IMR-90 (cell line): ENCODE measurements at regions not wholly inside any gene's neighbourhood (a gene's known extent, or its start where the extent isn't known, plus 50 kb on each side); places are given as distances from the start of the nearest gene placed in this dataset.

Experiments used
- ATAC-seq: fragments of 200-7000 bp; cut with Tn5 transposase; 2 replicates; pipeline ENCODE4 v1.9.1; 2020; ENCODE audit warnings: low read depth, mild to moderate bottlenecking, moderate library complexity
- BruUV-seq: library from RNA; stranded (reverse); fragments of 400-500 nt; replicated peaks from 2 replicates; lab custom pipeline; 2021; lab: Mats Ljungman, UMichigan
- CTCF ChIA-PET: fragments of 300-600 bp; formaldehyde crosslinking; extraction: SDS; loops from one replicate; lab custom pipeline; 2021; ENCODE audit warnings: antibody characterized with exemption; lab: Yijun Ruan, JAX
- POLR2A ChIA-PET: fragments of 300-600 bp; sonication (Branson Sonifier 250); formaldehyde crosslinking; loops from one replicate; lab custom pipeline; 2022; ENCODE audit warnings: antibody characterized with exemption; ENCODE audit not compliant: unreplicated experiment; lab: Charles Lee
- DNase-seq: peaks from one replicate; pipeline ENCODE4 v3.0.0; 2013
- H2AFZ ChIP-seq: replicated peaks from 2 replicates; pipeline ENCODE3; 2013; ENCODE audit warnings: low read length, mild to moderate bottlenecking; ENCODE audit not compliant: poor library complexity
- H2AK5ac ChIP-seq: 2 replicates; pipeline ENCODE4 v1.6.1; 2013; ENCODE audit warnings: low read depth, low read length, inconsistent platforms
- H2AK9ac ChIP-seq: replicated peaks from 2 replicates; pipeline ENCODE3; 2013; ENCODE audit warnings: mild to moderate bottlenecking, low read depth, low read length, moderate library complexity; ENCODE audit not compliant: poor library complexity
- H2BK120ac ChIP-seq: 2 replicates; pipeline ENCODE4 v1.6.1; 2013; ENCODE audit warnings: low read depth, low read length, inconsistent platforms
- H2BK15ac ChIP-seq: 3 replicates; pipeline ENCODE4 v1.6.1; 2013; ENCODE audit warnings: low read depth, low read length, inconsistent platforms
- H2BK20ac ChIP-seq: 2 replicates; pipeline ENCODE4 v1.6.1; 2013; ENCODE audit warnings: low read depth, mild to moderate bottlenecking, inconsistent platforms, low read length, moderate library complexity
- H2BK5ac ChIP-seq: 2 replicates; pipeline ENCODE4 v1.6.1; 2013; ENCODE audit warnings: mild to moderate bottlenecking, low read depth, low read length, inconsistent platforms; ENCODE audit not compliant: poor library complexity, severe bottlenecking
- H3K14ac ChIP-seq: replicated peaks from 2 replicates; pipeline ENCODE4 v1.6.1; 2013; ENCODE audit warnings: low read depth, low read length, inconsistent platforms
- H3K18ac ChIP-seq: 2 replicates; pipeline ENCODE4 v1.6.1; 2013; ENCODE audit warnings: low read depth, low read length, control low read depth
- H3K23ac ChIP-seq: 2 replicates; pipeline ENCODE4 v1.6.1; 2013; ENCODE audit warnings: low read depth, low read length, inconsistent platforms
- H3K27ac ChIP-seq: 2 replicates; pipeline ENCODE4 v1.5.1; 2013; ENCODE audit warnings: mild to moderate bottlenecking, control low read depth, low read length; ENCODE audit not compliant: insufficient read depth
- H3K27me3 ChIP-seq: 2 replicates; pipeline ENCODE4 v1.6.1; 2013; ENCODE audit warnings: low read length; ENCODE audit not compliant: control insufficient read depth, insufficient read depth
- H3K36me3 ChIP-seq: 2 replicates; pipeline ENCODE4 v1.6.1; 2013; ENCODE audit warnings: low read length, mixed read lengths; ENCODE audit not compliant: control insufficient read depth, insufficient read depth
- H3K4ac ChIP-seq: 2 replicates; pipeline ENCODE4 v1.6.1; 2013; ENCODE audit warnings: low read depth, low read length, inconsistent platforms
- H3K4me1 ChIP-seq: 2 replicates; pipeline ENCODE4 v1.6.1; 2013; ENCODE audit warnings: low read length, mixed read lengths; ENCODE audit not compliant: control insufficient read depth, insufficient read depth
- H3K4me2 ChIP-seq: 2 replicates; pipeline ENCODE4 v1.6.1; 2013; ENCODE audit warnings: low read depth, mild to moderate bottlenecking, control low read depth, low read length, moderate library complexity
- H3K4me3 ChIP-seq: 2 replicates; pipeline ENCODE4 v1.5.1; 2013; ENCODE audit warnings: low read depth, mild to moderate bottlenecking, control low read depth, low read length, moderate library complexity; ENCODE audit not compliant: insufficient read depth
- H3K56ac ChIP-seq: 2 replicates; pipeline ENCODE4 v1.6.1; 2013; ENCODE audit warnings: low read length, inconsistent platforms; ENCODE audit not compliant: insufficient read depth; ENCODE audit errors: extremely low read depth
- H3K79me1 ChIP-seq, 2 experiments: 2 replicates each; pipeline ENCODE4 v1.6.1; 2013; ENCODE audit warnings: low read length in 2 of 2, inconsistent platforms in 1 of 2, low read depth in 1 of 2
- H3K9ac ChIP-seq: 2 replicates; pipeline ENCODE4 v1.6.1; 2013; ENCODE audit warnings: low read depth, low read length, control low read depth
- H3K9me1 ChIP-seq: 2 replicates; pipeline ENCODE4 v1.6.1; 2013; ENCODE audit warnings: low read length, inconsistent platforms; ENCODE audit not compliant: insufficient read depth
- H3K9me3 ChIP-seq: 2 replicates; pipeline ENCODE4 v1.6.1; 2013; ENCODE audit warnings: low read length; ENCODE audit not compliant: control insufficient read depth, insufficient read depth
- H4K20me1 ChIP-seq: 2 replicates; pipeline ENCODE4 v1.6.1; 2013; ENCODE audit warnings: low read length, inconsistent platforms; ENCODE audit not compliant: insufficient read depth
- H4K5ac ChIP-seq: 2 replicates; pipeline ENCODE4 v1.6.1; 2013; ENCODE audit warnings: mild to moderate bottlenecking, low read depth, low read length, control low read depth
- H4K8ac ChIP-seq, 2 experiments: 2 replicates each; pipeline ENCODE4 v1.6.1; 2013; ENCODE audit warnings: low read depth in 2 of 2, low read length in 2 of 2, control low read depth in 1 of 2, inconsistent platforms in 1 of 2
- H4K91ac ChIP-seq: 2 replicates; pipeline ENCODE4 v1.6.1; 2013; ENCODE audit warnings: low read depth, low read length, inconsistent platforms; ENCODE audit not compliant: insufficient read depth
- BHLHE40 ChIP-seq: fragments of 150-350 bp; IDR thresholded peaks from 2 replicates; pipeline ENCODE4 v1.6.1; 2016; ENCODE audit warnings: mild to moderate bottlenecking, low read depth, low read length
- CEBPB ChIP-seq: IDR thresholded peaks from 2 replicates; pipeline ENCODE4 v1.6.1; 2012; ENCODE audit warnings: low read depth, low read length, improper control_type of control experiment
- CHD1 ChIP-seq: IDR thresholded peaks from 2 replicates; pipeline ENCODE4 v1.6.1; 2012; ENCODE audit warnings: low read depth, low read length, improper control_type of control experiment
- CTCF ChIP-seq: conservative IDR thresholded peaks from 2 replicates; pipeline ENCODE4 v1.5.1; 2012; ENCODE audit warnings: mild to moderate bottlenecking, low read depth, low read length, improper control_type of control experiment
- FOS ChIP-seq: fragments of 150-350 bp; IDR thresholded peaks from 2 replicates; pipeline ENCODE4 v1.6.1; 2016; ENCODE audit warnings: low read depth, low read length
- MAFK ChIP-seq: IDR thresholded peaks from 2 replicates; pipeline ENCODE4 v1.6.1; 2012; ENCODE audit warnings: low read depth, low read length, improper control_type of control experiment
- MAZ ChIP-seq: IDR thresholded peaks from 2 replicates; pipeline ENCODE4 v1.6.1; 2012; ENCODE audit warnings: low read depth, mild to moderate bottlenecking, low read length, improper control_type of control experiment, moderate library complexity, borderline replicate concordance
- MXI1 ChIP-seq: IDR thresholded peaks from 2 replicates; pipeline ENCODE4 v1.6.1; 2012; ENCODE audit warnings: low read depth, mild to moderate bottlenecking, low read length, moderate library complexity, borderline replicate concordance
- NFE2L2 ChIP-seq: fragments of 150-350 bp; IDR thresholded peaks from 2 replicates; pipeline ENCODE4 v1.6.1; 2016; ENCODE audit warnings: low read depth, mild to moderate bottlenecking, low read length
- POLR2A ChIP-seq: IDR thresholded peaks from 2 replicates; pipeline ENCODE4 v1.6.1; 2012; ENCODE audit warnings: mild to moderate bottlenecking, low read depth, low read length
- RAD21 ChIP-seq: IDR thresholded peaks from 2 replicates; pipeline ENCODE4 v1.6.1; 2012; ENCODE audit warnings: low read length, improper control_type of control experiment
- RCOR1 ChIP-seq: IDR thresholded peaks from 2 replicates; pipeline ENCODE4 v1.6.1; 2012; ENCODE audit warnings: mild to moderate bottlenecking, low read length, improper control_type of control experiment; ENCODE audit not compliant: insufficient replicate concordance
- RFX5 ChIP-seq: IDR thresholded peaks from 2 replicates; pipeline ENCODE4 v1.8.0; 2012; ENCODE audit warnings: low read depth, mild to moderate bottlenecking, low read length, moderate library complexity
- SMC3 ChIP-seq: fragments of 150-350 bp; IDR thresholded peaks from 2 replicates; pipeline ENCODE4 v1.6.1; 2016; ENCODE audit warnings: low read depth, mild to moderate bottlenecking, antibody characterized with exemption, low read length, moderate library complexity
- dilution Hi-C: fragments of 300-500 bp; cut with HindIII; formaldehyde crosslinking; loops from one replicate; pipeline ENCODE4 v1.14.3; 2018; ENCODE audit warnings: low sequenced_read_pairs; ENCODE audit not compliant: unreplicated experiment
- in situ Hi-C: fragments of 300-500 bp; cut with MboI; formaldehyde crosslinking; loops from 3 replicates; pipeline ENCODE4 v1.14.3; 2019; ENCODE audit warnings: low sequenced_read_pairs, inconsistent platforms, mixed read lengths
- intact Hi-C: fragments of 100-400 bp; cut with micrococcal nuclease; formaldehyde crosslinking; loops from 2 replicates; pipeline ENCODE4 v1.10.0; 2022
- TF ChIP-seq, protein P1 (sequence below): fragments of 150-350 bp; IDR thresholded peaks from 2 replicates; pipeline ENCODE4 v1.6.1; 2016; ENCODE audit warnings: low read depth, mild to moderate bottlenecking, low read length, moderate library complexity, borderline replicate concordance

DNA sequence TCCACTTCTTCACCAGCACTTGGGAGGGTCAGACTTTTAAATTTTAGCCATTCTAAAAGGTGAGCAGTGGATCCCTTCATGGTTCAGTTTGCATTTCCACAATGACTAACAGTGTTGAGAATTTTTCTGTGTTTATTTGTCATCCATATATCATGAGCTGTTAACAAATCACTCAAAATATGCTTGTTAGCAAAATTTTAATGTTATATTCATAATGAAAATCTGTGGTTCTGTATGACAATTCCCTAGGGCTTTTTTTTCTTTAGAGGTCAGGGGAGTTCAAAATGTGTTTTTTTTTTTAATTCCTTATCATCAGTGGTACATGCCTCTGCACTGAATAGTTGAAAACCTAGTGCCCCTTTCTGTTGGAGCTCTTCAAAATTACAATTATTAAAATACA is 682.2 kb upstream of the ADGRL2 start:
- dilution Hi-C loops, result no loop called here
- CTCF ChIA-PET, result no interaction called here

More for the DNA sequence above, 682.2 kb upstream of the ADGRL2 start:
- no peak overlapping the region for H2BK20ac ChIP-seq
- H3K27me3 ChIP-seq, result no peaks in the 10 kb centered on the region
- H3K4me2 ChIP-seq, result no peak overlapping the region
- H3K9me1 ChIP-seq, result no peaks in the 10 kb centered on the region
- H3K14ac ChIP-seq, result no peak overlapping the region
- no peak overlapping the region for H2BK120ac ChIP-seq
- H3K9ac ChIP-seq, result no peak overlapping the region
- H3K23ac ChIP-seq, result no peak overlapping the region
- H2BK15ac ChIP-seq, result no peak overlapping the region
- H2BK5ac ChIP-seq, result no peak overlapping the region
- H3K4me1 ChIP-seq, result no peaks in the 10 kb centered on the region; the same call in 1 of the 2 replicates
- ATAC-seq (no peak), DNase-seq (no peak)
- no peak overlapping the region for H4K91ac ChIP-seq
- no peaks in the 10 kb centered on the region for H4K20me1 ChIP-seq
- no peaks in the 10 kb centered on the region for H3K79me1 ChIP-seq
- POLR2A ChIA-PET, result no interaction called here
- no peak overlapping the region for H4K5ac ChIP-seq
- TF ChIP-seq BHLHE40, result no peak
- TF ChIP-seq POLR2A, result no peak
- TF ChIP-seq SMC3, result no peak
- TF ChIP-seq RCOR1, result no peak
- TF ChIP-seq FOS, result no peak
- no peak for TF ChIP-seq MXI1
- TF ChIP-seq CHD1, result no peak
- no peak for TF ChIP-seq RFX5
- TF ChIP-seq NFE2L2, result no peak
- TF ChIP-seq, protein P1, sequence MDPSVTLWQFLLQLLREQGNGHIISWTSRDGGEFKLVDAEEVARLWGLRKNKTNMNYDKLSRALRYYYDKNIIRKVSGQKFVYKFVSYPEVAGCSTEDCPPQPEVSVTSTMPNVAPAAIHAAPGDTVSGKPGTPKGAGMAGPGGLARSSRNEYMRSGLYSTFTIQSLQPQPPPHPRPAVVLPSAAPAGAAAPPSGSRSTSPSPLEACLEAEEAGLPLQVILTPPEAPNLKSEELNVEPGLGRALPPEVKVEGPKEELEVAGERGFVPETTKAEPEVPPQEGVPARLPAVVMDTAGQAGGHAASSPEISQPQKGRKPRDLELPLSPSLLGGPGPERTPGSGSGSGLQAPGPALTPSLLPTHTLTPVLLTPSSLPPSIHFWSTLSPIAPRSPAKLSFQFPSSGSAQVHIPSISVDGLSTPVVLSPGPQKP, result no peak
- no peak for TF ChIP-seq CEBPB
- no peak for TF ChIP-seq RAD21
- no peak for TF ChIP-seq MAZ
- no peak for TF ChIP-seq CTCF
- TF ChIP-seq MAFK, result no peak
- H3K56ac ChIP-seq, result no peak overlapping the region
- H3K9me3 ChIP-seq, result no peaks in the 10 kb centered on the region
- H2AFZ ChIP-seq, result no peak overlapping the region
- H3K36me3 ChIP-seq, result no peaks in the 10 kb centered on the region
- H4K8ac ChIP-seq, result no peak overlapping the region
- no peak overlapping the region for H2AK9ac ChIP-seq
- no peak overlapping the region for H3K4me3 ChIP-seq
- H3K4ac ChIP-seq, result no peak overlapping the region
- H3K18ac ChIP-seq, result no peak overlapping the region
- in situ Hi-C loops, result no loop called here
- intact Hi-C loops, result no loop called here
- no TSS peak for BruUV-seq
- no peak overlapping the region for H3K27ac ChIP-seq
- H2AK5ac ChIP-seq, result no peak overlapping the region
